DMS153 treated with DMSO at 0.1 percent for 48 hours (cell line): ENCODE measurements at regions not wholly inside any gene's neighbourhood (a gene's known extent, or its start where the extent isn't known, plus 50 kb on each side); places are given as distances from the start of the nearest gene placed in this dataset.
"Not testable (repeated sequence)": the region's sequence is repeated elsewhere in the genome, so short reads cannot be mapped to it uniquely, and the experiment has no call there.

Experiments
- DNase-seq: peaks from one replicate; lab custom pipeline; 2025; ENCODE audit not compliant: unreplicated experiment; lab: John Stamatoyannopoulos, UW

DNA sequence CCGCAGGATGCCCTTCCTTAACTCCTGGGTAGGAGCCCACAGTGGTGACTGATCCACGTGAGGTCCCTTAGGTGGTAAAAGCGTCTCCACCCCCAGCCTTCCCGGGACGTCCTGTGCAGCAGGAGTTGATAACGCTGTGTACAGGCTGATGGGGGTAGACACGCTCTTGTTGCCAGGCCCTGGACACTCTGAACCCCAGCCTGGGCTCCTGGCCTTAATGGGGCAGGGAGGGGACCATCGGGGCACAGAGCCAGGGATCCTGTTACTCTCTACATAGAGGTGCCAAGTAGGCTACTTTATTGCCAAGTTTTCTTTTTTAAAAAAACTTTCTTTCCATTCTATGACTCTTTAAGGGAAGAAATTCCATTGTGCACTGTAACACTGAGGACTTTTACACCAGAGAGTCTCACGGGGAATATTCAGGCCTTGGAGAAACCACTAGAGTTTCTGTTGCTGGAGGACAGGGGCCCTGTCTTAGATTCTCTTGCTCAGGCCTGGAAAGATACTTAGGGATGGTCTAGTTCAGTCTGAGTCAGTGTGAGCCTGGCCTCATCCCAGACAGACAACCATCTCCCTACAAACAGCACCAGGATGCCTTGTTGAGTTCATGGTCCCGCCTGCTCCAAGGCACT, 104.3 kb upstream of the RNU6-1 start:
- DNase-seq = no peak

- no peak for DNase-seq
Measured at GRCh38 chr15:67945131-67945530, 105.3 kb upstream of the RNU6-1 start.

DNA sequence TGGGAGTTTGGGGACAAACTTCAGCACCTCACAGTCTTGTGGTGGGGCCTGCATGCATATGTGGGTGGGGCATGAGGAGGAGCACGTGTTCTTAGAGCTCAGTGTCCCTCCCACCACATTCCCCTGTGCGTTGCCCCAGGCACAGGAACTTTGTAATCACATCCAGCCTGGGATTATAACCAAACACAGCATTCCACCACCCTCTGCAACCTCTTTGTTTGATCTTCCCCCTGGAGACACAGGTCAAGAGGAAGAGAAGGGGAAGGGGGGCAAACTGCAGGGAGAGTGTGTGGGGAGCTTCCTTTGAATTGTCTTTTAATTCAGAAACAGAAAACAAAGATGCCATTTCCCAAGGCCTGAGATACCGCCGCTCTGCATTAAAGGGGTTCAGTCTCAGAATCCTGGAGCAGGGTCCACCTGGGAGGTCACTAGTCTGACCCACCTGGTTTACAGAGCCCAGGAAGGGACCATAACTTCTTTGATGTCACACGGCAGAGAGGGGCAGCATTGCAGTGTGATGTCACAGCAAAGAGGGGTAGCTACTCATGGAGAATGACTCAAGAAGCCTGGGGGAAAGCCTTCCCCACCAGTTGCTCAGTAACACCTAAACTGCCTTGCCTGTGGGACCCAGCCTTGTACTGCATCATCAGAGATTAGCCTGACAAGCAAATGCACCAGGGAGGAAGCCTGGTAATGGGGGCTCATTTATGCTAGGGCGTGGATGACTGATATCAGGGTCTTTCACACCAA, 106.3 kb upstream of the RNU6-1 start:
- no peak for DNase-seq

- no peak for DNase-seq
Measured at GRCh38 chr15:67946701-67947100, 106.9 kb upstream of the RNU6-1 start.

GRCh38 chr15:67947254-67948039, 106.7 kb upstream of the PIAS1 start:
- no peak for DNase-seq

GRCh38 chr15:67948215-67948614, 105.9 kb upstream of the PIAS1 start:
- DNase-seq = no peak

DNA sequence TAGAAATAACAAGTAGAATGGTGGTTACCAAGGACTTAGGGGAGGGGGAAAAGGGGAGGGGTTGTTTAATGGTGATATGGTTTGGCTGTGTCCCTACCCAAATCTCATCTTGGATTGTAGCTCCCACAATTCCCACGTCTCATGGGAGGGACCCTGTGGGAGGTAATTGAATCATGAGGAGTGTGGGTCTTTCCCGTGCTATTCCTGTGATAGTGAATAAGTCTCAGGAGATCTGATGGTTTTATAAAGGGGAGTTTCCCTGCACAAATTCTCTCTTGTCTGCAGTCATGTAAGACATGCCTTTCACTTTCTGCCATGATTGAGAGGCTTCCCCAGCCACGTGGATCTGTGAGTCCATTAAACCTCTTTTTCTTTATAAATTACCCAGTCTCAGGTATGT, 102.9 kb upstream of the PIAS1 start:
- DNase-seq = not testable (repeated sequence)

DNA sequence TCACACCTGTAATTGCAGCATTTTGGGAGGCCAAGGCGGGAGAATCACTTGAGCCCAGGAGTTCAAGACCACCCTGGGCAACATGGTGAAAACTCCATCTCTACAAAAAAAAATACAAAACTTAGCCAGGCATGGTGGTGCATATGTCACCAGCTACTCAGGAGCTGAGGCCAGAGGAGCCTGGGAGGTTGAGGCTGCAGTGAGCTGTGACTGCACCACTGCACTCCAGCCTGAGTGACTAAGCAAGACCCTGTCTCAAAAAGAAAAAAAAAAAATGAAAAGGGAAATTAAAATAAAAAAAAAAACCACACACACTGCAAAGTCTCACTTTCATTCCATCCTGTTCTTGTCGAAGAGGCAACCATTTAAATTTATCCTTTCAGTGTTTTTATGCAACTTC, 100.8 kb upstream of the PIAS1 start:
- no peak for DNase-seq

- DNase-seq = no peak
Measured at GRCh38 chr15:67955252-67955651, 98.9 kb upstream of the PIAS1 start.

- DNase-seq = no peak
Measured at GRCh38 chr15:67957435-67958132, 96.5 kb upstream of the PIAS1 start.

- DNase-seq = peak; percentile 19
Measured at GRCh38 chr15:67967871-67968431, 86.2 kb upstream of the PIAS1 start.

- no peak for DNase-seq
Measured at GRCh38 chr15:67968564-67968963, 85.6 kb upstream of the PIAS1 start.

GRCh38 chr15:67968966-67969365, 85.1 kb upstream of the PIAS1 start:
- no peak for DNase-seq

- DNase-seq = no peak
Measured at GRCh38 chr15:67969892-67970291, 84.2 kb upstream of the PIAS1 start.

GRCh38 chr15:67972377-67972776, 81.7 kb upstream of the PIAS1 start:
- no peak for DNase-seq

- no peak for DNase-seq
Measured at GRCh38 chr15:67973846-67974245, 80.3 kb upstream of the PIAS1 start.

GRCh38 chr15:67976506-67977073, 77.5 kb upstream of the PIAS1 start:
- DNase-seq = no peak

DNA sequence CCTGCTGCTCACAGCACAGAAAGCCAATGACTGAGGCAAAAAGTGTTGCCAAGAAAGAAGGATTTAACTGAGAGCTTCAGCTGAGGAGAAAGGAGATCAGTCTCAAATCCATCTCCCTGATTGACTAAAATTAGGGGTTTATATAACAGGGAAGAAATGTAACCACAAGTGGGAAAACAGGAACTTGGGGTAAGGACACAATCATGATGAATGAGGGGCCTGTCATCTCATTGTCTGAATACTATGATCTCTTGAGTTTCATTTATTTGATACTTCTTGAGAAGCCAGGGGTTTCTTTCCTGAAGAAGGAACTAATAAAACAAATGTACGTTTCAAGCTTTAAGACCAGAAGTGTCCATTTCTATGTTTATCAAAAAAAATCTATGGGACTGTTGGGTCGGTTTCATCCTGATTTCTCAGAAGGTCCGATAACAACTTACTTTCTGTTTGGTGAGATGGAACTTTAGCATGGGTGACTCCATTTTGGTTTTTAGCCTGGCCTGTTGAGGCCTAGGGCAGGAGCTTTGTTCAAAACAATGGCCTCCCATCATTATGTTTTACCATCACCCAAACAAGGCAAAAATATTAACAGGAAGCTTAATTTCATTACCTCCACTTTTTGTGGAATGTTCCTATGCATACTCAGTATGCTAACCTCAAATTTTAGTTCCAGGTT, 76.6 kb upstream of the PIAS1 start:
- DNase-seq = no peak

GRCh38 chr15:67979281-67979680, 74.8 kb upstream of the PIAS1 start:
- no peak for DNase-seq

- no peak for DNase-seq
Measured at GRCh38 chr15:67980171-67980570, 73.9 kb upstream of the PIAS1 start.
